SIG-M5 treated with dmso at 0.1 percent for 504 hours (cell line): ENCODE measurements at regions not wholly inside any gene's neighbourhood (a gene's known extent, or its start where the extent isn't known, plus 50 kb on each side); places are given as distances from the start of the nearest gene placed in this dataset.

Source experiments
- DNase-seq: peaks from one replicate; lab custom pipeline; 2025; ENCODE audit not compliant: unreplicated experiment; lab: John Stamatoyannopoulos, UW

- no peak for DNase-seq
Observed at GRCh38 chr9:82149501-82149946, 161.0 kb downstream of the SPATA31D1 start.

DNA sequence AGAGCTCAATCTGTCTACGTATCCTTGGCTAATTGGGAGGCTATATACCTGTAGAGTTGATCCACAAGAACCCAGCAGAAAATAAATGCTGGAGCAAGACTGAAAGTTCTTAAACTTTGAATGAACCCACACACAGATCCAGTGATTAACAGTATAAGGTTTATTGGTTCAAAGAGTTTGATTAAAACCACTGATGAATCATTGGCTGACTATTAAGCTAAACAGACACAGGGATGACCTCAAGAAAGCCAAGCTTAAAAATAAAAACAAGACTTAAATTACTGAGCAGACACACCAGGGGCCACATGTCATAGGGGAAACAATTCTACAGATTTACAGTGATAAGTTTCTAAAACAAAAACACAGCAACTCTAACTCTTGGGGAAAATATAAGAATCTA lies 163.6 kb downstream of the SPATA31D1 start:
- no peak for DNase-seq

DNA sequence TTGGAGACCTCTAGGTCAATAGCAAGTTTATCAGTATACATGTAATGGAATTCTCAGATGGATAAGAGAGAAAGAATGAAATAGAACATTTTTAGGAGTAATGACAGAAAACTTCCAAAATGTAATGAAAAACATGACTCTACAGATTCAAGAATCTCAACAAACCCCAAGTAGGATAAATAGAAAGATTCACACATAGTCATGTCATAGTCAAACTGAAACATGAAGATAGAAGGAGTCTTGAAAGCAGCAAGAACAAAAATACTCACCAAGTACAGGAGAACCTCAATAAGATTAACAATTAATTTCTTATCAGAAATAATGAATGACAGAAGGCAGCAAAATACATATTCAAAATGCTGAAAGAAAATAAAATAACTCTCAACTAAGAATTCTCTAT lies 164.5 kb downstream of the SPATA31D1 start:
- no peak for DNase-seq

- DNase-seq: no peak
Observed at GRCh38 chr9:82154573-82154972, 166.0 kb downstream of the SPATA31D1 start.

DNA sequence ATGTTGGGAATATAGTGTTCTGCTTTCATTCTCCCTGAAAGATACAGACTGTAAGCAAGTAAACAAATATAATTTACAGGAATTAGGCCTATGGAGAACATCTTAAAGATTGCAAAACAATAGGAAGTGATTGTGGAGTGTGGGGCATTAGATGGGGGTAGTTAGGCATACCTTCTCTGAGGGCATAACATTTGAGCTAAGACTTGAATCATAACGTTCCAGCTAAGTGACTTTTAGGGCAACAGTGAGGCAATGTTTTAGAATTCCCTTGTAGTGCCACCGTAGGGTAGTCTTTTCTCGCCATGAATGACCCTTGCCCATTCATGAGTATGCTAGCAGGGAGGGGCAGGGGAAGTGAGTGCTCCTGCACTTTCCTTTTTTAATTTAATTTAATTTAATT lies 173.3 kb downstream of the SPATA31D1 start:
- no peak for DNase-seq

DNA sequence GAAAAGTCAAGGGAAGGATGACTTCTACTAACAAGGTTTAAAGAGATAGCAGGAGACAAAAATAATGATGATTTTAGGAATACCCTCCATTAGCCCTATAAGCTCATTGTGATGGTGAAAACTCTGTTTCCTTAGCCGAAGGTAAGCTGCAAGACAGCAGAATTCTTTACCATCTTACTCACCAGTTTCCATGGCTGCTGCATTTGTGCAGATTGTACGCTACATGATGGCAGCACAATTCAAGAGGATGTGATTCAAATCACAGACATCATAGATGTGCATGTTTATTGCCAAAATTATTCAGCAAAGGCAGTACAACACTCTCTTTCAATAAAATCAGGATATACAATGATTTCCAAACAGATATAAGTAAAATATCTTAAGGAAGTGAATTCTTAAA lies 175.6 kb downstream of the SPATA31D1 start:
- no peak for DNase-seq

DNA sequence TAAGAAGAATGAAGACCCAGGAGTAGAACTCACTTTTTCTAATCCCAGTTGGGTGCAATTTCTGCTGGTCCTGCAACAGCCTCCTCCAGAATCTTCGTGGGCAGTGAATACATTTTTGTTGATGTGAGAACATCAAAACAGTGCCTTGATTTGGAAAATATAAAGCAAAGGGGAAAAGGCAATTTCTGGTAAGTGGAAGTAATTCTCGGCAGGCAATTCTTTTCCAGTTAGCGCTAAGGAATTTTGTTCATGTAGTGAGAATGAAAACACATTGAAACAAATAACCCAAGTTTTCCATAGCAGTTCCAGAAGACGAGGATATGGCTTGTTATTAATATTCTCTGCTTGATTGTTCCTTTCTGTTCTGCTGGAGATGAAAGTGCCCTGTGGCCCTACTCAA lies 178.7 kb downstream of the SPATA31D1 start:
- no peak for DNase-seq

DNA sequence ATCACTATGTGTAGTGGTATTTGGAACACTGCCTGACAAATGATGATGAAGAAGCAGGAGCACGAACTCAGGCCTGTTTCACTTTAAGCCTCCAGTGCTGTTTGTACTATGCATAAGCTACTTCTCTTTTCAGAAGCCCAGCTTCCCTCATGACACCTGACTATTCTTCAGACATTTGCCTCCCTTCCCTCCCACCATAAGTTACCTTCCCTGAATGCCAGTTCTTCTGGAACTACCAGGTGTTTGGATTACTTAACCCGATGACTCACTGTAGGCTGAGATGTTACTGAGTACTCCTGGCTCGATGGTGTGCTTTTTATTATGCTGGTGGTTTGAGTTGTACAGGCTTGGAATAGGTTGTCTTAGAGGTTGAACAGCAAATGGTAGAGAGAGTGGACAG lies 180.0 kb downstream of the SPATA31D1 start:
- DNase-seq: peak; percentile 27

- no peak for DNase-seq
Observed at GRCh38 chr9:82170866-82171265, 182.3 kb downstream of the SPATA31D1 start.

DNA sequence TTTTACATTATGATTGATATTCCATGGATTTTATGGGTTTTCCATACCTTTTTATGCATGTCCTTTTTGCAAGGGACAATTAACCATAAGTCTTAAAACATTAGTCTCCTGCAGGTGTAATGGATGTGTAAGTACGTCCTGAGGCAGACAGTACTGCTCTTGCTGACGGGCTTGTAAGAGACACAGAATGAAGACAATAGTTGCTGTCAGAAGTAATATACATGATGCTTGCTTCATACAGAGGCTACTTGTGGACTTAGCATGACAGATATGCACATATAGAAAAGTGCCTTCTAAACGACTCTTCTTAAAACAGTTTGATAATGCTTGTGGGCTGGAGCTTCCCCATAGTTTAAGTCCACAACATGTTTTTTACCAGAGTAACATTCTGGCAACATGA lies 182.7 kb downstream of the SPATA31D1 start:
- DNase-seq: no peak

DNA sequence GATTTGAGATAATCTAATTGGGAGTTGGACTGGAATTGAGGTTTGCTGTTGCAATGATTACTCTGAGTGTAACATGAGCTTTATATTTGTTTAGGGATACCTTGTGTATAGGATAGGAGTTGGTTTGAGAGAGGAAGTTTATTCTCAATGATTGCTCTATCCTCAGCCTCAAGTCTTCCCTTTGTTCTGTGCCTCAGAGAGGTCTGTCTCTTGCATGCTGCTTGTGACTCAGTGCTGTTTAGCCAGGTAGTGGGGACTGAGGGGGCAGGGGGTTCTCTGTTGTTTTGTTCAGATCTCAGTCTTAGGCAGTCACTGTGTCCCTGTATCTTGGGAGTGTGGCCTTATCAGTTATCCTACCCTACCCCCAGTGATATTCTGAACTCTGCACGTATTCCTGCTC lies 192.1 kb downstream of the SPATA31D1 start:
- DNase-seq: no peak

DNA sequence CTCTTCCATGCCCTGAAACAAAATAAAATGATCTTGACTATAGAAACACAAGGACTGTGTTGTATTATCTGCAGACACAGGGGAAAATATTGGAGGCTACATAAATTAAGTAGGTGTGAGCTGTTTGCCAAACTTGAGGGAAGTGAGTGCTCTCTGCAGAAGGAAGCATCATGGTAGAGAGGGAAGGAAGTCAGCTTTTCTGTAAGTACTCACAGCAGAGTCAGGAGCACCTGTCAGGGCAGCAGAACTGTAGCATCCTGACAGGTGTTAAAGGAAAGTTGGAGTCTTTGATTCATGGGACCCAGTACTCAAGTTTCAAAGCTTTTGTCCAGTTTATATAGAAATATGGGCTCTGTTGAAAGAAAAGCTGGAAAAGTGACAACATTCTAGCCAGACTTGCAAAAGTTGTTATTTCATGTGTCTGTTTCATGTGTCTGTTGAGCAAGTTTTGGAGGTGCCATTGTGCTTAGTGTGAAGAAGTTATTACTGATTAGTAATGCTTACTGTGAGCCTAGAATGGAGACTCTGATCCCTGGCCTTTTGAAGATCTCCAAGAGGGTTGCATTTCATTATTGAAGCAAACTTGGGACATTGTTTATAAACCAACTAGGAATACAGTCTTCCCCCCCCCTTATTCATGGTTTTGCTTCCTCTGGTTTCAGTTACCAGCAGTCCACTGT lies 194.7 kb downstream of the SPATA31D1 start:
- DNase-seq: no peak

- DNase-seq: no peak
Observed at GRCh38 chr9:82184524-82184923, 196.0 kb downstream of the SPATA31D1 start.

DNA sequence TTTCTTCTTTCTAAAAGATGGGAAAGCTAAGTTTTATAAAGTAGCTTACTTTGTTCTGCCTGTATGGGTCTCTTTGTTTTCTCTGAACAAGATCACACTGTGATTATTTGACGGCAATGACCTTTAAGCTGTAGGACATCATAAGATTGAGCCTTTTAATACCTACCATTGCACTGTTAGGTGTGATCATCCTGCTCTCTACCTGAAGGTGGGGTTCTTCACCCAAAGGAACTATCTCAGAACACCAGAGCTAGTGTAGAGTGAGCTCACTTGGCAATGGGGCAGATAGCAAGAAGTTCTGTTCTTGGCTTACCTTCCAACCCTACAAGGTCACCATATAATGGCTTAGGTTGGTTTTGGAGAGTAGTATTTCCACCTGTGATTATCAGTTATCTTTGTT lies 200.2 kb downstream of the SPATA31D1 start:
- DNase-seq: no peak

DNA sequence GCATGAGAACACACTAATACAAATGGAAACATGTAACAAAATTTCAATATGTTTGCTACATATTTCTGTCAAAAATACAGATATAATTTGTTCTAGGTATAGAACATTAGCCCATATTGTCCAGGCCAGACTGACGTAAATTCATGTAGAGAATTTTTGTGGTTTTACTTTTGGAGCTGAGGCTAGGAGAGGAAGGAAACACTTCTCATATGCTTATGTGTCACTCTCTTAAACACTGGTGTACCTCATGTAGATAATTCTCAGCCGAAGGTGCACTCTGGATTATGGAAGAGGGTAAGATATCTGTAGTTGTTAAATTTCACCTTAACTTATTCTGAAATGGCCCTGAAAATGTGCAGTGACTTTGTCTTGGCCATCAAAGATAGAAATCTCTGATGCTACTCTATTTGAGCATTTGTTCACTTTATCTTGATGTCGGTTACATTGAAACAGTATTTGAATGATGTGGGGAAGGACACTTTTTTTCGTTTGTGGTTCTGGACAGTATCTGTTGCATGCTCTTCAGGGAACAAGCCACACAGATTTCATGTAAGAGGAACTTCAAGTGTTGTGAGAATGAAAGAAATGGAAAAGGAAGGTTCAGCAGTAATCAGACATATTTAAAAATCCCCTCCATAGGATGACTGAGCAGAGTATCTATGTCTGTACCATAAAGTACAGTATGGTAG lies 202.7 kb downstream of the SPATA31D1 start:
- DNase-seq: no peak

- DNase-seq: no peak
Observed at GRCh38 chr9:82192211-82192610, 203.6 kb downstream of the SPATA31D1 start.

DNA sequence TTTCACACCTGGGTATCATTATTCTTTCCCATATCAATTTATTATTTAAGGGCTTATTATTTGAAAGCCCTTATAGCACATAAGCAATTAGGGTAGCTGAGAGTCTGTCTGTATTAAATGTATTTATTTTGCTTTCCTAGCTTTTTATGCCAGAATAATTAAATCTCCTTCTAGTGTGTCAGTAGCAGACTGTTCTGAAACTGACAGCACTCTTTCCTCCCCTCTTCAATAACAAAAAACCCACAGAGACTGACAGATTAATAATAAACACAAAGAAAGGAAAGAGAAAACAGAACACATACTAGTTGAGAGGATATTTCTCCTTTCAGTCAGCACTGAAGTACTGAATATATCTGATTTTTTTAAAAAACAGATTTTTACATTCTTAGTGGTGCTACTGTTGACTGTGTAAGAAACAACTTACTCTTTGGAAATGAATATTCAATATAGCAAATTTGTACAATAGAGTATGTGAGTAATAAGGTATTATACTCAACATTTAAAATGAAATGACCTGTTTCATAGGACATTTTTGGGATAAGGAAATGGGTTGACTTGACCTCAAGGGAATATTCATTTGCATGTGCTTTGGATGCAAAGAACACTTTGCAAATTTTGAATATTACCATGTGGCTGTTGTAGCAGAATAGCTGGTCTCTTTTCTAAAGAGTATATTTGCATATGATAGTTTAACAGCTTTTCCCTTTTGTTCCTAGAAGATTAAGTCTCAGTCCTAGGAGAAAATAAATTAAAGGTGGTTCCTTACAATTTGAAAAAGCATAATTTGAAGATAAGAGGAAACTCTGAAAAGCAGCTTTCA lies 208.3 kb downstream of the SPATA31D1 start:
- DNase-seq: no peak

- no peak for DNase-seq
Observed at GRCh38 chr9:82201196-82201595, 212.6 kb downstream of the SPATA31D1 start.

- DNase-seq: no peak
Observed at GRCh38 chr9:82202808-82203207, 214.2 kb downstream of the SPATA31D1 start.

- no peak for DNase-seq
Observed at GRCh38 chr9:82206490-82206889, 217.9 kb downstream of the SPATA31D1 start.

GRCh38 chr9:82206946-82207345 lies 218.4 kb downstream of the SPATA31D1 start:
- DNase-seq: no peak
